ENCODE measurements at regions not wholly inside any gene's neighbourhood (a gene's known extent, or its start where the extent isn't known, plus 50 kb on each side); places are given as distances from the start of the nearest gene placed in this dataset.
"Not testable (repeated sequence)": the region's sequence is repeated elsewhere in the genome, so short reads cannot be mapped to it uniquely, and the experiment has no call there.

DNA sequence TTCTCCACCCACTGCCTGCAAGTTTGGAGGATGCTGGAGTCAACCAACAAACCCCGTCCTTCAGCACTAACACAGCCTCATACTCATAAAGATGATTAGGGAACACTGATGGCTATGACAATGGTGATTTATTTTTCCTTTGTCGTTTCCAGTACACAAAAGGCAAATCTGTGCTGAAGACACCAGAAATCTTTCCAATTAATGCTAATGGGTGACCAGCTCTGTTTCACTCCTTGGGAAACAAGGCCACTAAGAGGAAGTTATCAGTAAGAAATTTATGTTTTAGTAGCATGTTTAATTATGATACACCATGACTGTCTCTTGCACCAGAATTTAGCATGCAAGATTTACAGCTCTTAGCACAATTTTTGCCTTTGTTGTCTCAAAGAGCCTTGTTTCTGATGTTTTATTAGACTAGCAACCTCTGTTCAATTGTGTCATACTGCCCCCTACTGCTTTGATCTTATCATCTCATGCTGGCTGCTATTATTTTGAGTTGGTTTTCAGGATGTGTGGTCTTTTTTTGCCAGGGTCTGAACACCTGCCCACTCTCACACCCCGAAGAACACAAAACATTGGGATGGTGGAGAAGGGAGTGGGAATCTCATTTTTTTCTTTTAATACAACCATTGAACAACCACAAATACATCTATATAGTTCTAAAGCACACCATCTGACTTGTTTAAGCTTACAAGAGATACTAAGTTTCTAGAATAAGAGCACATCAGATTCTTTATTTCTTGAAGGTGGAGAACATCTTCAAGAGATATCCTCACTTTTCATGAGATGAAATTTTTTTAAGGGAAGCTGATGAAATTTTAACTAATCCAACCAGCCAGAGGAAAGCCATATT is 160.9 kb downstream of the SPTSSA start:
- peak; percentile 29 for DNase-seq (ENCODE audit: low spot score)

DNA sequence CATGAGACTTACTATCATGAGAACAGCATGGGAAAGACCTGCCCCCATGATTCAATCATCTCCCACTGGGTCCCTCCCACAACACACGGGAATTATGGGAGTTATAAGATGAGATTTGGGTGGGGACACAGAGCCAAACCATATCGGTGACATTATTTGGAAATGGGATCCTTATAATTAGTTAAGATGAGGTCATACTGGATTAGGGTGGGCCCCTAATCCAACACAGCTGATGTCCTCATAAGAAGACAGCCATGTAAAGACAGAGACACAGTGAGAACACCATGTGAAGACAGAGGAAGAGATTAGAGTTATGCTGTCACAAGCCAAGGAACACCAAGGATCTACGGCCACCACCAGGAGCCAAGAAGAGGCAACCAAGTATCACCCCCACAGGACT is 161.7 kb downstream of the SPTSSA start:
- DNase-seq (ENCODE audit: low spot score) = no peak

DNA sequence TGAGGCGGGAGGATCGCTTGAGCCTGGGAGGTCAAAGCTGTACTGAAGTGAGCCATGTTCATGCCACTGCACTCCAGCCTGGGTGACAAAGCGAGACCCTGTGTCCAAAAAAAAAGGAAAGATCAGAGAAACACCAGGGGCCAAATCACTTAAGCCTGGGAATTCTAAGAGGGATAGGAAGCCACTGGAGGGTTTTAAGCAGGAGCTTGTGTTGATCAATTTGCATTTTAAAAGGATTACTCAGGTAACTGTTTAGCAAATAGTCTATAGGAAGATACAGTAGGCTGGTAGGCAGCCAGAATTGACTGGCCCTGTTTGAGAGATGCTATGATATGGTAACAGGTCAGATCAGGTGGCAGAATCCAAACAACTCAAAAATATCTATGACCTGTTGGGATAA is 162.7 kb downstream of the SPTSSA start:
- no peak for DNase-seq (ENCODE audit: low spot score)

DNA sequence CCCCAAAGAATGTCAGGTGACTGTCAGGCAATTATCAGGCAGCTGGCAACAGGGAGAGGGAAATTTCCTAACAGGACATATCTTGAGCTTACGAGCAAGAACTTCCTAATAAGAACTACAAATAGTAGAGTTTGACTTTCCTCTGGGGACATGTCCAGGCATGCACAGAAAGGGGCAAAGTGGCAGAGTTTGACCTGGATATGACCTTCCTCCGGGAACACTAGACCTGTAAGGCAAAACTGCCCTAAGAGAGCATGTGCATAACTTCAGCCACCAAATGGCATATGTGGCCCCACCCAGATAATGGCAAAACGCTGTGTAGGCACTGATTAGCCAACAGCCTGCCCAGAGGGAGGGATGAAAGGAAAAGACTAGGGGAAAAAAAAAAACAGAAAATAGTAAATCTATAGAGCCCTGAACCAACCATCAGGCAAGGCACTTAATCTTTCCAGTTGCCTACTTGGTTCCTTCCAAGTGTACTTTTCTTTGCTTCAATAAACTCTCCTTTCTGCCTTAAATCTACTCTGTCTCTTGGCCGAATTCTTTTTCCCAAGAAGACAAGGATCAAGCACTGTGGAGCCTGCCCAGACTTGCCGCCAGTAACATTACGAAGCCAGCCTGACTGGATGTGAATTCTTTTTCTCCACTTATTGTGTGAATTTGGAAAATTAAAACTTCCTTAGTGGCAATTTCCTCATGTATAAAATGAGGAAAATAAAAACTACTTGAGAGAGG is 164.1 kb downstream of the SPTSSA start:
- no peak for DNase-seq (ENCODE audit: low spot score)

DNA sequence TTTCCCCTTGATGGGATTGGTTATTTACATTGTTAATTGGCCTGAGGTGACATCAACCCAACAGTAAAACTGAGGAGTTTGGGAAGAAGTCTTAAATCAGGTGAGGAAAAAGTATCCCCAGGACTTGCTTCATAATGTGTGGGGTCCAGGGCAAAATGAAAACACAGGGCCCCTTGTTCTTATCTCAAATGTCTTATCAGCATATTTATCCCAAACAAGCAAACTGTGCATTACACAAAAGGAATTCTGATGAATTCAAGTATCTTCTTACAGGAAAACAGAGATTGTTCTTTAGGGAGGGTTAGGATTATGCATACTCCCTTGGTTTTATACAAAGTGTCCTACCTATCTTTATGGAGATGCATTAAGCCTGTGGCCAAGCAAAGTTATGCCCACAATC is 178.4 kb downstream of the SPTSSA start:
- no peak for DNase-seq (ENCODE audit: low spot score)

DNA sequence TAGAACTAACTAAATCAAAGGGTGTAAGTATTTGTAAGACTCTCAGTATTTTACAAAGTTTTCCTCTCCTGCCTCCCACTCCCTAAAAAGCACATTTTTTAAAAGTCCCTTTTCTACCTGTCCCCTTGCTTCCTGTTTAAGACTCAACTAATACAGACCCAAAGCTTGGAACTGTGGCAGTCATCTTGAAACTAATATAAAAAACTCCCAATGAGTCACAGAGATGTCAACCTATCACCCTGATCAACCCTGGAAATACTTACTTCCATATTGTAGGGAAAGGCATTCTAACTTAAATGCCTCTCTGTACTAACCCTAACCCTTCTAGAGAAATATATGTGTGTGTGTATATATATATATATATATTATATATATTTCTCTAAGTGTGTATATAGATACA is 184.8 kb downstream of the SPTSSA start:
- DNase-seq (ENCODE audit: low spot score) = no peak

DNA sequence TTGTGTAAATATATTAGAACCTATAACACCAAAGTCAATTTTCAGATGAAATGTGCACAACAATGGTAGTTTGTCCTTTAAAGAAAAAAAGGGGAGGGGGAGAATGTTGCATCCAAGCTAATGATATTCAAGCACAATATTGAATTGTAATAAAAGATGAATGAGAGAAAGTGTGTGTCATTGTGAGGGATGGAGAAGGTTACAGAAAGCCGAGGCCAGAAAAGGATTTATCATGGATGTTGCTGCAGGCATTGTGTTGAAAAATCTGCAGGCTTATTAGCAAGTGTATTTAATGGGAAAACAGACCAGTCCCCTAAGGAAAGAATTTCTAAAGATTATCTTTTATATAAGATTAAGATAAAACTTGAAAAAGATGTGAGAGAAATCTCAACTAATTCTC is 186.5 kb downstream of the SPTSSA start:
- DNase-seq (ENCODE audit: low spot score) = no peak

DNA sequence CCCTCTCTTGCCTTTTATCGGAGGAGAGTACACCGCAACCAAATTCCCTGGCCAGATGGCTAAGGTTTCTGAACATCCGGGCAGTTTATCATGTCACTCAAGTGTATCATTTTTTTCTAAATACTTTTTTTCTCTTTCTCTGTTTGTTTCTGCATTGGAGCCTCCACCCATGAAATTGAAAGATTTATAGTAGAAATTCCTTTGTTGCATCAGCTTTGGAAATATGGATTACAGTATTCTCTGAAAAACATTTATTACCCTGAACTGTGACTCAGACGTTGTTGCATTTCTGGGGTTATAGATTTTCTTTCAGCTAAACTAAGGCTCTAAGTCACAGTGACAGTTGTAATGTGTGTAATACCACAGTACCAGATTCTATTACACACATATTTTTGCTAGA is 187.0 kb downstream of the SPTSSA start:
- no peak for DNase-seq (ENCODE audit: low spot score)

DNA sequence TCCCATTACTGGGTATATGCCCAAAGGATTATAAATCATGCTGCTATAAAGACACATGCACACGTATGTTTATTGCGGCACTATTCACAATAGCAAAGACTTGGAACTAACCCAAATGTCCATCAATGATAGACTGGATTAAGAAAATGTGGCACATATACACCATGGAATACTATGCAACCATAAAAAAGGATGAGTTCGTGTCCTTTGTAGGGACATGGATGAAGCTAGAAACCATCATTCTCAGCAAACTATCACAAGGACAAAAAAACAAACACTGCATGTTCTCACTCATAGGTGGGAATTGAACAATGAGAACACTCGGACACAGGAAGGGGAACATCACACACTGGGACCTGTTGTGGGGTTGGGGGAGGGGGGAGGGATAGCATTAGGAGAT is 188.3 kb downstream of the SPTSSA start:
- DNase-seq (ENCODE audit: low spot score) = not testable (repeated sequence)

DNA sequence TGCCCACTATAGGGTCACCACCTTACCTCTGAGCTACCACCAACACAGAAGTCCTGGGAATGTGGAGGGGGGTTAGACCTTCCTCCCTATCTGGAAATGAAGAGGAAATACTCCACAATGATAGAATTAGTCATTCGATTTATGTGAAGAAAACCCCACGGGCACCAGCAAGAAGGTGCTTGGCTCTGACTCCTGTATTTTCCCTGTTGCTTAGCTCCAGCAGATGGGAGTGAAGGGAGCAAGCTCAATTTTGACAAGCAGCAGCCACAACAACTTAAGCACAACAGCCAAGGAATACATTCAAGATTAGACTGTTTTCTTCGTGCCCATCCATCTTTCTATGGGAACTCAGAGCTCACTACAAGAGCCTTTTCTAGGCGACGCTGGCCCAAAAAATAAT is 191.7 kb downstream of the SPTSSA start:
- no peak for DNase-seq (ENCODE audit: low spot score)

DNA sequence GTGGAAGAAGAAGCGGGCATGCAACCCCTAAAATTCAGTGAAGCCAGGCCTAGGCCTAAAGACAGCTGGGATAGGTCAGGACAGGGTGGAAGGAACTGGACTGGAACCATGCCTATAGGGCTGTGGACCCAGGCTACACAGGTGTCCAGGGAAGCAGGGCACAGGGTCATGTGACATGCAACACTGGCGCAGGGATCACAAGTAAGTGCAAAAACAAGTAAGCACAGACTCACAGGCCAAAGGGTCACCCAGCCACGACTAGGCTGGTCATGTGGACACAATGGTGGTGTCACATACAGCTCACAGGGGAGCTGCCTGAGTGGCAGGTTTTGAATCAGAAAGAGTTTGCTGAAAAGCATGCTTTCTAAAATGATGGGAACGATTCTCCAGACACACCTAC is 195.7 kb downstream of the SPTSSA start:
- DNase-seq (ENCODE audit: low spot score) = no peak

DNA sequence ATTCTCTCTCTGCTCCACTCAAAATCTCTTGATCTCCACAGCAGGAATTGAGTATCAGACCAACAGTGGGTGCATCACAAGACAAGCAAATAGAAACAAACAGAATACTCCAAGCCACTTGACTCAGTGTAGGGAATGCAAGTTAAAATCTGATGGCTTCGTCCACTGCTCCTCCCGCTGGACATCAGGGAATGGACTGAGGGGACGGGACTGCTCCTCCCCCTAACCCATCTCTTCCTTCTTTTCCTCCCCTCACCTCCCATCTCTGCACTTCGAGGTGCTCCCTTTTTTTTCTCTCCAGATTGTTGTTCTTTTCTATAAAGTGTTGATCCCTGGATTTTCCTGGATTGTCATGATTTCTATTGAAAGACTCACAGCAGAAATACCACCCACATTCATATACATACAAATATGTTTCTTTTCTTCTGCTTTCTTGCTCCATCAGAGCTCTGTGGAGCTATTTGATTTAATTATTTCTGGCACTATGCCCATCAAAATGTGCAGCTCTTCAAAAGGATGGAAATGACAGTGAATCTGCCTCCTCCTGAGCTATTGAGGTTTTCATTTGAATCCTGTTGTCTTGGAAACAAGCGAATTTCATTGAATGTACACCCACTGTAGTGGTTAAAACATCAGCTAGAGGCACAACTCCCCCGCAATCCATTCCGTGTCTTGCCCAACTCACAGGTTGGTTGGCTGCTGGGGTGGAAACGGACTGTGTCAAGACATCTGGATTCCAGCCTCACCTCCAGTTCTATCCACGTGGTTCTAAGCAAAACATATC is 199.7 kb downstream of the SPTSSA start:
- no peak for DNase-seq (ENCODE audit: low spot score)

DNA sequence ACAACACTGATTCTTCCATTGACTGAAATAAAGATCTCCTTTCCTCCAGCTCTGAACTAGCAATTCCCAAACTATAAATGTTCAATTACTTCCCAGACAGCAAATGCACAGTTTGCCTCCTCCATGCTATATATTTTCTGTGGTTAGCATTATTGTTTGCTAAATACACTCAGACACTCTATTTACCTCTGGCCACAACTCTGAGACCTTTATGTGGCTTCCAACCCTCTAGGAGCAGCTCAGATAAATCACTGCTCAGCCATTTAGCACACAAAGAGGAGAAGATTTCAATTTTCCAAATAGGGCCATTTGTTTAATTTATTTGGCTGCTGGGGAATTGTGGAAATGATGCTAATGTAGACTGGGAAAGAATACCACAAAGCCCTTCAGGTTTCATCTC is 202.0 kb downstream of the SPTSSA start:
- no peak for DNase-seq (ENCODE audit: low spot score)

DNA sequence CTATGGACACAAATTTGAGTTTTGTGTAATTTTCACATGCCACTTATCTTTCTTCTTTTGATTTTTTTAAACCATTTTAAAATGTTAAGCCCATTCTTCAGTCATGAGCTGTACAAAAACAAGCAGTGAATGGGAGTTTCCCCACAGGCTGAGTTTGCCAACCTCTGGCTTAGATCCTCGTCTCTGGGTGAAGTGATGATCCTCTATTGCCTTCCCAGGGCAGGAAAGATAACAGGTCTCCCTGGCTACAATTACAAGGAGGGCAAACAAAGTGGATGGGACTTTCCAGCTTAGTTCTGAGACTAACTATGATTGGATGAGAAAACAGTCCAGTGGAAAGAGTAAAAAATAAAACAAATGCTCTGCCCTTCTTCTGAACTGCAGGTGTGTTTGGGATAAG is 203.7 kb downstream of the SPTSSA start:
- no peak for DNase-seq (ENCODE audit: low spot score)

DNA sequence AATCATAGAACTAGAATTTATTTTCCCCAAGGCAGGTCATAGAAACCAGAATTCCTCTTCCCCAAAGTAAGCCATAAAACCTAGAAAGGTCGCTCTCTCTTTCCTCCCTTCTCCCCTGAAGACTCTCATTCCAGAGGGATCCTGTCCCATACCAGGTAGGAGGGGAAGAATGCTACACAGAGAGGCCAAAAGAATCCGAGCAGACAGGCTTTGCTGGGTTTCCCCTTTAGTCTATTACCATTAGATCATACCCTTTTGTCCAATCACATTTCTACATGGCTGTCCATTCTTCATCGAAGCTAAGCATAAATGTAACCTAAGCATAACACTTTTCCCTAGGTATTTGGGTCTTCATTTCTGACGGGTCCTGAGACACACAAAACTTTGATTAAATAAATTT is 204.5 kb downstream of the SPTSSA start:
- DNase-seq (ENCODE audit: low spot score) = no peak

DNA sequence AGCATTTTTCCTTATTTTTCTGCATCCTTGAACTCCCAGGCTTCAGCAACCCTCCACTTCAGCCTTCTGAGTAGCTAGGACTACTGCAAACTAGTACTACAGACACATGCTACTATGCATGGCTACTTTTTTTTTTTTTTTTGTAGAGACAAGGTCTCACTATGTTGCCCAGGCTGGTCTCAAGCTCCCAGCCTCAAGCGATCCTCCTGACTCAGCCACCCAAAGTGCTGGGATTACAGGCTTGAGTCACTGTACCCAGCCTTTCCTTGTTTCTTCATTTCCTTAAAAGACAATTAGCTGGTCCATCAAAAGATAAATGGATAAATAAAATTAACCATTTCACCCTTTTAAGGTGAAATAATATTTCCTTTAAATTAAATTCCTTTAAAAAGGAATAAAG is 205.8 kb downstream of the SPTSSA start:
- no peak for DNase-seq (ENCODE audit: low spot score)

DNA sequence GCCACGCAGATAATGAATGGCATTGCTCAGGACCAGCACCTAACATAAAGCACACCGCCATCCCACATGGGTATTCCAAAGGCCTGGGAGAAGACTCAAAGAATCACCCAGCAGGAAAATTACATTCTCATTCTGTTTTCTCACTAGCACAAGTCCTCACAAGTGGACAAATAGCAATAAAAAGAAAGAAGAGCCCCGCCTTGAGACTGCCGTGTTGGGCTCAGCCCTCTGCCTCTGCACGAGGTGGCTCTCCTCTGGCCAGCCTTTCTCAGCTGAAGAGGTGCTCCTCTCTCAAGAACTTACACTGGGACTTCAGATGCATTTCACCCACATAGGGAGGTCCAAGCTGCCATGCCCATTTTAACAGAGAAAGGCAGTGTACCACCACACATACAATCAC is 207.5 kb downstream of the SPTSSA start:
- DNase-seq (ENCODE audit: low spot score) = no peak

DNA sequence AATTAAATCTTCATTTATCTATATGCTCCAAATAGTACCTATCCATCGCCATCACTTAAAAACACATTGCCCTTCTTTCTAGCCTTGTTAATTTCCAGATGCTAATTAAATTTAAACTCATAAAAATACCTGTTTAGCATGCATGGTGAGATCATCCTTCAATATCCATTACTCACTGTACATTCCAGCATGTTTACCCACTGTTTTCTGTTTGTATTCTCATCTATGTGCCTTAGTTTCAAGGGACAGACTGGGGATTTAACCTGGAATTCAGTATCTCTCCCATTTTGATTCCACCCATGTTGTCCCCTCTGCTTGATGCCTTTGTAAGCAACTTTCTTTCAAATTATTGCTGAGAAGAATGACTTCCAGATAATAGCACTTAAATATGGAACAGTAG is 208.0 kb downstream of the SPTSSA start:
- no peak for DNase-seq (ENCODE audit: low spot score)

DNA sequence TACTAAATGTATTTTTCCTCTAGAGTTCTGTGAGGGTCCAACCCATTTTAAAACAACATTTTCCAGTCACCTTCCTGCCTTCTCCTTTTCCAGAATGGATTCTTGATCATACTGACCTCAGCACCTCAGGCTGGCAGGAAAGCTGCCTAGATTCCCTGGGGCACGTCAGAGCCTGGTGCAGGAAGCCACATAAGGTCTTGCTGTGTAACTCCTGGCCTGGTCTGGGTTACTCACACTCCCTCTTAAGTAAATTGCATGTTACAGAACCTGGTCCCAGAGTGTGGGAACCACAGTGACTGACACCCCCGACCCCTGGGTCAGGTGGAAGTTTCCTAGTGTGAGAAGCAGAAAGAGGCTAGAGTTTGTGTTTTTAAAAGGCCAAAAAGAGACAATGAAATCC is 209.8 kb downstream of the SPTSSA start:
- no peak for DNase-seq (ENCODE audit: low spot score)

DNA sequence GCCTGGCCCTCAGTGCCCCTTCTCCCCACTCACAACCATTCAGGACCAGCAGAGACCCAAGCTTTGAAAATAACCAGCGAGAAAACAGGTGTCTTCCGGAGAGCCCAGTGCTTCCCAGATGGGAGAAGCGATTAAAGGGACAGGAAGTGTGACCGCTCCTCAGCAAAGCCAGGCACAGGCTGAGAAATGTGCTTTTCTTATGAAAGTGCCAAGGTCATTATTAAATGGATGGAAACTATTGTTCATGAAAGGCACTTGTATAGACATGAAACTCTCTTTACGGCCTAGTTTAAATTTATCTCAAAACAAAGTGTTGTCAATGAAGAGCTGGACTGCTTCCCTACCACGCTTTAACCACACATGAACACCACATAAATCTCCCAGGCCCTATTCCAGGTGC is 210.4 kb downstream of the SPTSSA start:
- DNase-seq (ENCODE audit: low spot score) = no peak

DNA sequence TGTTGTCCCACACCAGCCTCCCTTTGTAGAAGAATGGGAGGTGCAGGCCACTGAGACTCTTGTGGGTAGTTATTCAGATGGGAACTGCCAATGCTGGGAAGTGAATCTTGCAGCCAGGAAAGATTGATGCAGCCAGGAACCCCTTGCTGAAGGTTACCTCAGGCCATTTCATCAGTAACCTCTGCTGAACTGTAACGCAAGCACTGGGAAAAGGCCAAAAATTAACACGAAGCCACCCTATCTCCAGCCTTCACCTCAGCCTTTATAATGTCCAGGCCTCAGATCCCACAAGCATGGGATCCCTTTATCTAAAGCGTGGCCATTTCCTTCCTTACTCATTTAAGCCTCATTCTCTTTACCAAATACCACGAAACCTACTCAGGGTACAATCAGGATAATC is 211.1 kb downstream of the SPTSSA start:
- DNase-seq (ENCODE audit: low spot score) = no peak

DNA sequence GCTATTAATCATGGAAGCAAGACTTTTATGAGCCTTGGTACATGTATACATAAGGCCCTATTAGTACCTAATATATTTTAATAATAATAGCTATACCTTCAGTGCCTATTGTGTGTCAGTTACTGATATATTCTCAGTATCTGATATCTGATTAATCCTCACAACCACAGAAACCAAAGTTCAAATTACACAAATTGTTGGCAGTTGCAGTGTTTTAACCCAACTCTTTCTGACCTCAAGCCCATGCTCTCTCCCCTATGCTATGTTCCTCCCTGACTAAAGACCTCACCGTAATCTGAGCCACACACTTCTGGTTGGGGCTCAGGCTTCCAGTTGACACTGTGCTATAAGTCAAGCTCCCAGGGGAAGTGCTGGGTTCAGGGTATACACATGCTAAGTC is 214.4 kb downstream of the SPTSSA start:
- DNase-seq (ENCODE audit: low spot score) = no peak

DNA sequence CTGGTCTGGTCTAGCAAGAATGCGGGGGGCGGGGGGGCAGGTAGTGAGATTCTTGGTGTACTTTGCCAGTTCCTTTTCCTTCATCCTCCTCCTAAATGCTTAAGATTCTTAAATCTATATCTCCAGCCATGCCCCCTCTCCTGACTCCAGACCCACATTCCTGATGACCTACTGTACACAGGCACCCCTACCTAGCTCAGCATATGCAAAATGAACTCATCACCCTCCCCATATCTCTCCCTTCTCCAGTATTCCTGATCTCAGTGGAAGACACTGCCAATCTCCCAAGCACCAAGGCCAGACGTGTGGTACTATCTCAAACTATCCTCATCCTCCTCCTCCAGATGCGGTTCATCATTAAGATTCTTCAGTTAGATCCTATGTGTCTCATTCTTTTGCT is 215.8 kb downstream of the SPTSSA start:
- DNase-seq (ENCODE audit: low spot score) = no peak

All from mucosa of gallbladder (tissue), 1 donor.